ENCODE measurements at regions not wholly inside any gene's neighbourhood (a gene's known extent, or its start where the extent isn't known, plus 50 kb on each side); places are given as distances from the start of the nearest gene placed in this dataset.

GRCh38 chr3:104764496-104764895 lies 602.2 kb upstream of the ALCAM start:
- no peaks in the 10 kb centered on the region for H3K27me3 ChIP-seq
- ATAC-seq (no peak), DNase-seq (no peak)
- WGBS, 2 donors: 36 to 44% methylated on average over 4 of the region's 4 CpGs
- no peak overlapping the region for H3K27ac ChIP-seq
- intact Hi-C loops (cut with DNase I): no loop called here
- no peaks in the 10 kb centered on the region for H3K4me1 ChIP-seq
- TF ChIP-seq CTCF (IDR thresholded peaks at IDR 0.05) (no peak), POLR2A (IDR thresholded peaks at IDR 0.05) (no peak)
- H3K9me3 ChIP-seq: no peaks in the 10 kb centered on the region
- H3K4me3 ChIP-seq: no peak overlapping the region
- H3K36me3 ChIP-seq (replicated peaks in 1 of 2; ENCODE audit: insufficient read depth in 1 of 2, low read depth in 2 of 2): no peaks in the 10 kb centered on the region

GRCh38 chr3:104768886-104769285 lies 597.8 kb upstream of the ALCAM start:
- no peaks in the 10 kb centered on the region for H3K4me1 ChIP-seq
- no peaks in the 10 kb centered on the region for H3K36me3 ChIP-seq (replicated peaks in 1 of 2; ENCODE audit: insufficient read depth in 1 of 2, low read depth in 2 of 2)
- no peaks in the 10 kb centered on the region for H3K9me3 ChIP-seq
- H3K27ac ChIP-seq: no peak overlapping the region
- no peak for TF ChIP-seq POLR2A (IDR thresholded peaks at IDR 0.05)
- no peak for TF ChIP-seq CTCF (IDR thresholded peaks at IDR 0.05)
- ATAC-seq (no peak), DNase-seq (no peak)
- H3K4me3 ChIP-seq: no peak overlapping the region
- intact Hi-C loops (cut with DNase I): no loop called here
- WGBS, 2 donors: 89 to 91% methylated on average over 3 of the region's 3 CpGs
- H3K27me3 ChIP-seq: no peaks in the 10 kb centered on the region

GRCh38 chr3:104779324-104779723 lies 587.4 kb upstream of the ALCAM start:
- Histone ChIP-seq H3K36me3 (replicated peaks in 1 of 2; ENCODE audit: insufficient read depth in 1 of 2, low read depth in 2 of 2) (no peaks in the 10 kb centered on the region), H3K4me1 (no peaks in the 10 kb centered on the region), H3K27me3 (no peaks in the 10 kb centered on the region), H3K27ac (no peak overlapping the region), H3K4me3 (no peak overlapping the region), H3K9me3 (no peaks in the 10 kb centered on the region)
- no peak for TF ChIP-seq CTCF (IDR thresholded peaks at IDR 0.05)
- TF ChIP-seq POLR2A (IDR thresholded peaks at IDR 0.05): no peak
- ATAC-seq: no peak
- intact Hi-C loops (cut with DNase I): no loop called here
- 68 to 87% methylated on average over 7 of the region's 7 CpGs for WGBS, 2 donors
- no peak for DNase-seq

GRCh38 chr3:104781112-104781511 lies 585.6 kb upstream of the ALCAM start:
- DNase-seq (no peak), ATAC-seq (no peak)
- no peaks in the 10 kb centered on the region for H3K4me1 ChIP-seq
- TF ChIP-seq CTCF (IDR thresholded peaks at IDR 0.05) (no peak), POLR2A (IDR thresholded peaks at IDR 0.05) (no peak)
- H3K9me3 ChIP-seq: no peaks in the 10 kb centered on the region
- no peak overlapping the region for H3K27ac ChIP-seq
- no peak overlapping the region for H3K4me3 ChIP-seq
- H3K27me3 ChIP-seq: no peaks in the 10 kb centered on the region
- 52 to 66% methylated on average over 2 of the region's 2 CpGs for WGBS, 2 donors
- H3K36me3 ChIP-seq (replicated peaks in 1 of 2; ENCODE audit: insufficient read depth in 1 of 2, low read depth in 2 of 2): no peaks in the 10 kb centered on the region
- intact Hi-C loops (cut with DNase I): no loop called here

- intact Hi-C loops (cut with DNase I): no loop called here
- 58 to 65% methylated on average over 5 of the region's 5 CpGs for WGBS, 2 donors
- DNase-seq (no peak), ATAC-seq (no peak)
- Histone ChIP-seq H3K9me3 (no peaks in the 10 kb centered on the region), H3K27me3 (no peaks in the 10 kb centered on the region), H3K27ac (no peak overlapping the region), H3K4me1 (no peaks in the 10 kb centered on the region), H3K36me3 (replicated peaks in 1 of 2; ENCODE audit: insufficient read depth in 1 of 2, low read depth in 2 of 2) (no peaks in the 10 kb centered on the region), H3K4me3 (no peak overlapping the region)
- no peak for TF ChIP-seq CTCF (IDR thresholded peaks at IDR 0.05)
- no peak for TF ChIP-seq POLR2A (IDR thresholded peaks at IDR 0.05)
Measured at GRCh38 chr3:104785947-104786346, 580.8 kb upstream of the ALCAM start.

Data from body of pancreas (tissue), 4 donors.